H9 (cell line): ENCODE measurements at regions not wholly inside any gene's neighbourhood (a gene's known extent, or its start where the extent isn't known, plus 50 kb on each side); places are given as distances from the start of the nearest gene placed in this dataset.

ENCODE experiments used
- DNase-seq: peaks from one replicate; pipeline ENCODE4 v3.0.0-alpha.2; 2017
- H2AFZ ChIP-seq: one replicate; pipeline ENCODE4 v1.6.1; 2013; ENCODE audit warnings: mild to moderate bottlenecking, low read length, control low read depth, moderate library complexity
- H2AK5ac ChIP-seq: 2 replicates; pipeline ENCODE4 v1.6.1; 2013; ENCODE audit warnings: low read length, control low read depth, mixed read lengths; ENCODE audit not compliant: insufficient read length
- H2BK120ac ChIP-seq: one replicate; pipeline ENCODE4 v1.6.1; 2013; ENCODE audit warnings: low read depth, mild to moderate bottlenecking, low read length, control low read depth, inconsistent platforms; ENCODE audit not compliant: poor library complexity, severe bottlenecking
- H2BK12ac ChIP-seq: 2 replicates; pipeline ENCODE4 v1.6.1; 2013; ENCODE audit warnings: low read length, control low read depth, mixed read lengths, low read depth; ENCODE audit not compliant: insufficient read length
- H2BK15ac ChIP-seq: 2 replicates; pipeline ENCODE4 v1.6.1; 2013; ENCODE audit warnings: low read depth, low read length, control low read depth
- H2BK20ac ChIP-seq: one replicate; pipeline ENCODE4 v1.6.1; 2013; ENCODE audit warnings: low read depth, mild to moderate bottlenecking, low read length, control low read depth, inconsistent platforms; ENCODE audit not compliant: poor library complexity, severe bottlenecking
- H2BK5ac ChIP-seq: 2 replicates; pipeline ENCODE4 v1.6.1; 2013; ENCODE audit warnings: low read length, control low read depth, mixed read lengths; ENCODE audit not compliant: insufficient read length
- H3K14ac ChIP-seq: 2 replicates; pipeline ENCODE4 v1.6.1; 2013; ENCODE audit warnings: low read length, control low read depth; ENCODE audit not compliant: insufficient read depth
- H3K18ac ChIP-seq: 2 replicates; pipeline ENCODE4 v1.6.1; 2013; ENCODE audit warnings: low read depth, mild to moderate bottlenecking, mixed read lengths, low read length, control low read depth; ENCODE audit not compliant: insufficient read length
- H3K23ac ChIP-seq: 2 replicates; pipeline ENCODE4 v1.6.1; 2013; ENCODE audit warnings: low read length, control low read depth, mixed read lengths, low read depth; ENCODE audit not compliant: insufficient read length
- H3K23me2 ChIP-seq: 2 replicates; pipeline ENCODE4 v1.6.1; 2013; ENCODE audit warnings: low read depth, mild to moderate bottlenecking, mixed read lengths, low read length, control low read depth; ENCODE audit not compliant: insufficient read length, poor library complexity, severe bottlenecking
- H3K27ac ChIP-seq: 2 replicates; pipeline ENCODE4 v1.5.1; 2013; ENCODE audit warnings: low read length, control low read depth, mixed read lengths, low read depth; ENCODE audit not compliant: insufficient read length
- H3K27me3 ChIP-seq: 2 replicates; pipeline ENCODE4 v1.6.1; 2013; ENCODE audit warnings: low read length, control low read depth, inconsistent platforms; ENCODE audit not compliant: insufficient read depth
- H3K4ac ChIP-seq: 2 replicates; pipeline ENCODE4 v1.6.1; 2013; ENCODE audit warnings: low read depth, mild to moderate bottlenecking, control low read depth, inconsistent platforms, low read length, moderate library complexity
- H3K4me1 ChIP-seq: 2 replicates; pipeline ENCODE4 v1.6.1; 2013; ENCODE audit warnings: low read length, control low read depth, inconsistent platforms; ENCODE audit not compliant: insufficient read depth
- H3K4me2 ChIP-seq: 2 replicates; pipeline ENCODE4 v1.6.1; 2013; ENCODE audit warnings: low read length, control low read depth, mixed read lengths; ENCODE audit not compliant: insufficient read length, insufficient read depth
- H3K56ac ChIP-seq: 2 replicates; pipeline ENCODE4 v1.6.1; 2013; ENCODE audit warnings: low read depth, mild to moderate bottlenecking, mixed read lengths, low read length, control low read depth; ENCODE audit not compliant: insufficient read length
- H3K79me1 ChIP-seq: 2 replicates; pipeline ENCODE4 v1.6.1; 2013; ENCODE audit warnings: low read depth, mild to moderate bottlenecking, moderate library complexity, low read length, control low read depth, inconsistent platforms; ENCODE audit not compliant: insufficient read depth, poor library complexity, severe bottlenecking
- H3K79me2 ChIP-seq: 2 replicates; pipeline ENCODE4 v1.6.1; 2013; ENCODE audit warnings: low read length, control low read depth, inconsistent platforms; ENCODE audit not compliant: insufficient read depth
- H3K9ac ChIP-seq: 2 replicates; pipeline ENCODE4 v1.6.1; 2013; ENCODE audit warnings: low read length, control low read depth, mixed read lengths; ENCODE audit not compliant: insufficient read length; ENCODE audit errors: extremely low read depth
- H3K9me3 ChIP-seq: one replicate; pipeline ENCODE4 v1.6.1; 2013; ENCODE audit warnings: low read depth, low read length, inconsistent platforms; ENCODE audit not compliant: control insufficient read depth
- H3T11ph ChIP-seq: one replicate; pipeline ENCODE4 v1.6.1; 2013; ENCODE audit warnings: mild to moderate bottlenecking, low read length, control low read depth, inconsistent platforms
- H4K20me1 ChIP-seq: one replicate; pipeline ENCODE4 v1.6.1; 2013; ENCODE audit not compliant: control insufficient read depth, insufficient read length, insufficient read depth
- H4K5ac ChIP-seq: 2 replicates; pipeline ENCODE4 v1.6.1; 2013; ENCODE audit warnings: low read depth, mild to moderate bottlenecking, mixed read lengths, low read length, control low read depth; ENCODE audit not compliant: insufficient read length
- H4K8ac ChIP-seq: replicated peaks from 2 replicates; pipeline ENCODE4 v1.6.1; 2013; ENCODE audit warnings: low read length, control low read depth, mixed read lengths, low read depth; ENCODE audit not compliant: insufficient read length
- H4K91ac ChIP-seq: 2 replicates; pipeline ENCODE4 v1.6.1; 2013; ENCODE audit warnings: low read depth, mild to moderate bottlenecking, moderate library complexity, mixed read lengths, low read length, control low read depth; ENCODE audit not compliant: insufficient read length
- H3K27ac Mint-ChIP-seq, 3 experiments: 2 replicates in 2 of 3; 3 replicates in 1 of 3; pipeline ENCODE4 v1.8.0; 2020 to 2021; ENCODE audit warnings: mixed read lengths in 3 of 3, mild to moderate bottlenecking in 1 of 3, moderate library complexity in 1 of 3
- H3K27me3 Mint-ChIP-seq: 2 replicates; pipeline ENCODE4 v1.8.0; 2021; ENCODE audit warnings: low read depth, mild to moderate bottlenecking, moderate library complexity, mixed read lengths
- H3K36me3 Mint-ChIP-seq, 3 experiments: 2 replicates in 2 of 3; 3 replicates in 1 of 3; pipeline ENCODE4 v1.8.0; 2020 to 2021; ENCODE audit warnings: low read depth in 3 of 3, mixed read lengths in 3 of 3; ENCODE audit not compliant: insufficient read depth in 1 of 3
- H3K4me1 Mint-ChIP-seq, 2 experiments: 2 replicates each; pipeline ENCODE4 v1.8.0; 2020; ENCODE audit warnings: mixed read lengths in 2 of 2
- H3K4me3 Mint-ChIP-seq, 2 experiments: 2 replicates in 1 of 2; 3 replicates in 1 of 2; pipeline ENCODE4 v1.8.0; 2020 to 2021; ENCODE audit warnings: mild to moderate bottlenecking in 2 of 2, mixed read lengths in 2 of 2, moderate library complexity in 1 of 2
- H3K9me3 Mint-ChIP-seq, 2 experiments: 2 replicates in 1 of 2; 3 replicates in 1 of 2; pipeline ENCODE4 v1.8.0; 2020; ENCODE audit warnings: mild to moderate bottlenecking in 2 of 2, mixed read lengths in 2 of 2, moderate library complexity in 1 of 2
- WGBS: extraction: QIAGEN DNeasy Blood & Tissue Kit; methylation state at CpG from one replicate; pipeline ENCODE4 v1.1.7; 2013; ENCODE audit warnings: missing lambda C conversion rate, low lambda C conversion rate, mixed read lengths; ENCODE audit not compliant: insufficient read length; ENCODE audit errors: extremely low coverage; 5-methylcytosine and 5-hydroxymethylcytosine counted together
- TF ChIP-seq, protein P1 (sequence below): fragments of 200-600 bp; sonication (generic); conservative IDR thresholded peaks from 3 replicates; pipeline ENCODE4 v1.8.0; 2021; ENCODE audit warnings: antibody characterized with exemption, mild to moderate bottlenecking

DNA sequence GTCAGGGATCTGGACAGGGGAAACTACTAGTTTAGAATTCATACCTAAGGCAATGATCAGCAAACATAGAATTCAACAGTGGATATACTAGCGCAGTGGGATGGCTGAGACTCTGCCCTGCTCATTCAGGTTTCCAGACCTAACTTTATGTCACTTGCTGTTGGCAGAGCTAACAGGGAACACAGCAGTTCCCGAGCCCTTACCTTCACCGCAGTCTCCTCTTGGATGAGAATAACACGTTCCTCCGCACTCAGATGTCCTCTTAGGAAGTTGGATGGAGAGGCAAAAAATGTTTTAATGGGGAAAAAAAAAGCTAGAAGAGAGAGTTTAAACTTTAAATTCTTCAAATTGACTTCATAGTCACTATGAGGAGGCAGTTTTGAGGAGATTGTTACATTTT, 159.7 kb upstream of the FREM2 start:
- Mint-ChIP-seq H3K27me3 (no peaks in the 10 kb centered on the region), H3K36me3 (no peaks in the 10 kb centered on the region), H3K4me3 (no peak overlapping the region), H3K9me3 (no peaks in the 10 kb centered on the region), H3K4me1 (peaks cover 35 to 43% of the 10 kb centered on the region in 2 experiments), H3K27ac (peak overlapping the region; percentile 26 to 72 (median 65); a peak in 5 of 7 replicates)
- no peak overlapping the region for H2BK20ac ChIP-seq
- no peak overlapping the region for H3K9ac ChIP-seq
- H2BK120ac ChIP-seq, result no peak overlapping the region
- H3K27me3 ChIP-seq, result no peaks in the 10 kb centered on the region
- H3T11ph ChIP-seq, result no peak overlapping the region
- H3K4me1 ChIP-seq, result 0 out of 2 replicates have a peak, but pooled peaks cover 3% of the 10 kb centered on the region
- no peak overlapping the region for H3K4ac ChIP-seq
- DNase-seq, result no peak
- H2BK12ac ChIP-seq, result no peak overlapping the region
- no peak overlapping the region for H2BK5ac ChIP-seq
- H4K8ac ChIP-seq, result no peak overlapping the region
- H2BK15ac ChIP-seq, result no peak overlapping the region
- H3K56ac ChIP-seq, result no peak overlapping the region
- no CpG with 5 or more reads among the region's 5 CpGs for WGBS
- no peak overlapping the region for H3K23ac ChIP-seq
- H3K27ac ChIP-seq, result no peak overlapping the region
- H3K79me1 ChIP-seq, result no peaks in the 10 kb centered on the region
- H4K91ac ChIP-seq, result no peak overlapping the region
- no peak overlapping the region for H2AFZ ChIP-seq
- no peak overlapping the region for H2AK5ac ChIP-seq
- no peaks in the 10 kb centered on the region for H4K20me1 ChIP-seq
- no peaks in the 10 kb centered on the region for H3K9me3 ChIP-seq
- H3K14ac ChIP-seq, result no peak overlapping the region
- no peak overlapping the region for H3K18ac ChIP-seq
- H3K4me2 ChIP-seq, result no peak overlapping the region
- TF ChIP-seq, protein P1, sequence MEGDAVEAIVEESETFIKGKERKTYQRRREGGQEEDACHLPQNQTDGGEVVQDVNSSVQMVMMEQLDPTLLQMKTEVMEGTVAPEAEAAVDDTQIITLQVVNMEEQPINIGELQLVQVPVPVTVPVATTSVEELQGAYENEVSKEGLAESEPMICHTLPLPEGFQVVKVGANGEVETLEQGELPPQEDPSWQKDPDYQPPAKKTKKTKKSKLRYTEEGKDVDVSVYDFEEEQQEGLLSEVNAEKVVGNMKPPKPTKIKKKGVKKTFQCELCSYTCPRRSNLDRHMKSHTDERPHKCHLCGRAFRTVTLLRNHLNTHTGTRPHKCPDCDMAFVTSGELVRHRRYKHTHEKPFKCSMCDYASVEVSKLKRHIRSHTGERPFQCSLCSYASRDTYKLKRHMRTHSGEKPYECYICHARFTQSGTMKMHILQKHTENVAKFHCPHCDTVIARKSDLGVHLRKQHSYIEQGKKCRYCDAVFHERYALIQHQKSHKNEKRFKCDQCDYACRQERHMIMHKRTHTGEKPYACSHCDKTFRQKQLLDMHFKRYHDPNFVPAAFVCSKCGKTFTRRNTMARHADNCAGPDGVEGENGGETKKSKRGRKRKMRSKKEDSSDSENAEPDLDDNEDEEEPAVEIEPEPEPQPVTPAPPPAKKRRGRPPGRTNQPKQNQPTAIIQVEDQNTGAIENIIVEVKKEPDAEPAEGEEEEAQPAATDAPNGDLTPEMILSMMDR, result no peak
- no peaks in the 10 kb centered on the region for H3K23me2 ChIP-seq
- H3K79me2 ChIP-seq, result no peaks in the 10 kb centered on the region
- no peak overlapping the region for H4K5ac ChIP-seq
